Neural progenitor cell (in vitro differentiated cells): ENCODE measurements at regions not wholly inside any gene's neighbourhood (a gene's known extent, or its start where the extent isn't known, plus 50 kb on each side); places are given as distances from the start of the nearest gene placed in this dataset.
A peak's percentile ranks its signal among the peaks of the same experiment; 100 is the strongest.

Source experiments
- DNase-seq: peaks from one replicate; pipeline ENCODE4 v3.0.0-alpha.2; 2016; ENCODE audit warnings: low spot score
- H2AFZ ChIP-seq: fragments of 200-600 bp; sonication (generic); replicated peaks from 2 replicates; pipeline ENCODE4 v1.6.1; 2016; ENCODE audit warnings: antibody characterized with exemption
- H3F3A ChIP-seq: fragments of 200-600 bp; sonication (generic); 2 replicates; pipeline ENCODE4 v1.6.1; 2016; ENCODE audit warnings: antibody characterized with exemption, low read depth
- H3K27ac ChIP-seq: fragments of 200-600 bp; sonication (generic); 2 replicates; pipeline ENCODE4 v1.5.1; 2016; ENCODE audit warnings: mild to moderate bottlenecking
- H3K27me3 ChIP-seq: fragments of 200-600 bp; sonication (generic); 2 replicates; pipeline ENCODE4 v1.6.1; 2016; ENCODE audit warnings: mild to moderate bottlenecking, moderate library complexity
- H3K36me3 ChIP-seq: fragments of 200-600 bp; sonication (generic); 2 replicates; pipeline ENCODE4 v1.5.1; 2016
- H3K4me1 ChIP-seq: fragments of 200-600 bp; sonication (generic); 2 replicates; pipeline ENCODE4 v1.6.1; 2016; ENCODE audit warnings: mixed run types
- H3K4me2 ChIP-seq: fragments of 200-600 bp; sonication (generic); 2 replicates; pipeline ENCODE4 v1.6.1; 2016
- H3K4me3 ChIP-seq: fragments of 200-600 bp; sonication (generic); 2 replicates; pipeline ENCODE4 v1.5.1; 2016
- H3K79me2 ChIP-seq: fragments of 200-600 bp; sonication (generic); 2 replicates; pipeline ENCODE4 v1.6.1; 2016; ENCODE audit warnings: low read depth
- H3K9ac ChIP-seq: fragments of 200-600 bp; sonication (generic); 2 replicates; pipeline ENCODE4 v1.6.1; 2016
- H3K9me3 ChIP-seq: fragments of 200-600 bp; sonication (generic); 2 replicates; pipeline ENCODE4 v1.5.1; 2016; ENCODE audit warnings: low read depth
- H4K20me1 ChIP-seq: fragments of 200-600 bp; sonication (generic); 2 replicates; pipeline ENCODE4 v1.6.1; 2016; ENCODE audit warnings: low read depth
- H3K27ac Mint-ChIP-seq: 3 replicates; pipeline ENCODE4 v1.8.0; 2021; ENCODE audit warnings: mixed read lengths
- H3K27me3 Mint-ChIP-seq: 2 replicates; pipeline ENCODE4 v1.8.0; 2022; ENCODE audit warnings: low read depth, mild to moderate bottlenecking, inconsistent platforms, moderate library complexity, mixed read lengths; ENCODE audit not compliant: insufficient read depth
- H3K36me3 Mint-ChIP-seq: 3 replicates; pipeline ENCODE4 v1.8.0; 2021; ENCODE audit warnings: mixed read lengths
- H3K4me1 Mint-ChIP-seq: 3 replicates; pipeline ENCODE4 v1.8.0; 2021; ENCODE audit warnings: mixed read lengths
- H3K4me3 Mint-ChIP-seq: 3 replicates; pipeline ENCODE4 v1.8.0; 2021; ENCODE audit warnings: mild to moderate bottlenecking, moderate library complexity, mixed read lengths
- H3K9me3 Mint-ChIP-seq: 3 replicates; pipeline ENCODE4 v1.8.0; 2020; ENCODE audit warnings: mixed read lengths
- EZH2 ChIP-seq: fragments of 200-600 bp; sonication (generic); IDR thresholded peaks from 2 replicates; pipeline ENCODE4 v1.6.1; 2017; ENCODE audit warnings: antibody characterized with exemption, mild to moderate bottlenecking, moderate library complexity
- EZH2phosphoT487 ChIP-seq: fragments of 200-600 bp; sonication (generic); IDR thresholded peaks from 2 replicates; pipeline ENCODE4 v1.6.1; 2017; ENCODE audit warnings: antibody characterized with exemption
- TF ChIP-seq, protein P1 (sequence below): fragments of 200-600 bp; sonication (generic); IDR thresholded peaks from 2 replicates; pipeline ENCODE4 v1.5.1; 2017; ENCODE audit warnings: antibody characterized with exemption, mild to moderate bottlenecking

DNA sequence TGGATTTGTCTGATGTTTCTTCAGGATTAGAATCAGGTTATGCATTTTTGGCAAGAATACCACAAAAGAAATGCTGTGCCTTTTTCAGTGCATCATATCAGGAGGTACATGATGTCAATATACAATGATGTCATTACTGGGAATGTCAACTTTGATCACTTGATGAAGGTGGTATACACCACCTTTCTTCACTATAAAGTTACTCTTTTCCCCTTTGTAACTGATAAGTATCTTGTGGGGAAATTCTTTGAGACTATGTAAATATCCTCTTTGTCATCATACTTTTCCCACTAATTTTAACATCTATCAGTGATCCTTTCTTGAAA is 65.9 kb upstream of the TCF7L2 start:
- no peak for TF ChIP-seq EZH2
- TF ChIP-seq, protein P1, sequence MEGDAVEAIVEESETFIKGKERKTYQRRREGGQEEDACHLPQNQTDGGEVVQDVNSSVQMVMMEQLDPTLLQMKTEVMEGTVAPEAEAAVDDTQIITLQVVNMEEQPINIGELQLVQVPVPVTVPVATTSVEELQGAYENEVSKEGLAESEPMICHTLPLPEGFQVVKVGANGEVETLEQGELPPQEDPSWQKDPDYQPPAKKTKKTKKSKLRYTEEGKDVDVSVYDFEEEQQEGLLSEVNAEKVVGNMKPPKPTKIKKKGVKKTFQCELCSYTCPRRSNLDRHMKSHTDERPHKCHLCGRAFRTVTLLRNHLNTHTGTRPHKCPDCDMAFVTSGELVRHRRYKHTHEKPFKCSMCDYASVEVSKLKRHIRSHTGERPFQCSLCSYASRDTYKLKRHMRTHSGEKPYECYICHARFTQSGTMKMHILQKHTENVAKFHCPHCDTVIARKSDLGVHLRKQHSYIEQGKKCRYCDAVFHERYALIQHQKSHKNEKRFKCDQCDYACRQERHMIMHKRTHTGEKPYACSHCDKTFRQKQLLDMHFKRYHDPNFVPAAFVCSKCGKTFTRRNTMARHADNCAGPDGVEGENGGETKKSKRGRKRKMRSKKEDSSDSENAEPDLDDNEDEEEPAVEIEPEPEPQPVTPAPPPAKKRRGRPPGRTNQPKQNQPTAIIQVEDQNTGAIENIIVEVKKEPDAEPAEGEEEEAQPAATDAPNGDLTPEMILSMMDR = no peak
- TF ChIP-seq EZH2phosphoT487 = no peak
- Histone ChIP-seq H3K9ac (no peak overlapping the region), H4K20me1 (no peaks in the 10 kb centered on the region), H3K4me2 (no peak overlapping the region), H3K9me3 (no peaks in the 10 kb centered on the region), H2AFZ (no peak overlapping the region), H3K4me1 (peaks cover 16% of the 10 kb centered on the region), H3K4me3 (no peak overlapping the region), H3K36me3 (no peaks in the 10 kb centered on the region), H3K27ac (no peak overlapping the region), H3K79me2 (no peaks in the 10 kb centered on the region), H3F3A (no peaks in the 10 kb centered on the region), H3K27me3 (no peaks in the 10 kb centered on the region)
- DNase-seq = no peak
- Mint-ChIP-seq H3K9me3 (no peaks in the 10 kb centered on the region), H3K27ac (no peak overlapping the region), H3K27me3 (peaks cover 3% of the 10 kb centered on the region), H3K36me3 (no peaks in the 10 kb centered on the region), H3K4me3 (no peak overlapping the region), H3K4me1 (peaks cover 12% of the 10 kb centered on the region)

DNA sequence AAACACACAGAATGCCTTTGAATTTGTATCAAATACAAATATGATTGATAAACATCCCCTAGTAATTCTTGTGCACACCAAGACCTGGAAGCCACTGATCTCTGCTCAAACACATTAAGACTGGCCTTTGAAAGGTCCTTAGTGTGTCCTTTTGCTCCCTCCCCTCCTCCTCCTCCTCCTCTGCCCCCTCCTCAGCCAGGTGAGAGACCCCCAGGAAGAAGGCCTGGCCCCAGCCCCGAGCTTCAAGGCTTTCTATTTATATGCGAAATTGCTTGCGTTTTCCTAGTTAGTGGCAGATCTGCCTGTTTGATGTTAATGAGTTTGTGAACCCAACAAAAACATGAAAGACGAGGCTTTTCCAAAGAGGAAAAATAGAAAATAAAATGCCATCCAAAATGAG is 63.6 kb upstream of the TCF7L2 start:
- no peak for DNase-seq
- no peak for TF ChIP-seq EZH2phosphoT487
- TF ChIP-seq, protein P1 = no peak
- no peaks in the 10 kb centered on the region for H3K9me3 Mint-ChIP-seq
- H3K4me1 Mint-ChIP-seq = peaks cover 12% of the 10 kb centered on the region
- Histone ChIP-seq H3K9ac (no peak overlapping the region), H3K27ac (no peak overlapping the region), H3K4me3 (no peak overlapping the region), H3K36me3 (no peaks in the 10 kb centered on the region), H3F3A (no peaks in the 10 kb centered on the region), H3K9me3 (no peaks in the 10 kb centered on the region), H4K20me1 (no peaks in the 10 kb centered on the region), H3K4me2 (peak overlapping the region; percentile 41), H3K27me3 (no peaks in the 10 kb centered on the region), H3K4me1 (peaks cover 16% of the 10 kb centered on the region), H2AFZ (peak overlapping the region; percentile 44), H3K79me2 (no peaks in the 10 kb centered on the region)
- no peak overlapping the region for H3K27ac Mint-ChIP-seq
- H3K27me3 Mint-ChIP-seq = peaks cover 4% of the 10 kb centered on the region
- H3K36me3 Mint-ChIP-seq = no peaks in the 10 kb centered on the region
- H3K4me3 Mint-ChIP-seq = no peak overlapping the region

DNA sequence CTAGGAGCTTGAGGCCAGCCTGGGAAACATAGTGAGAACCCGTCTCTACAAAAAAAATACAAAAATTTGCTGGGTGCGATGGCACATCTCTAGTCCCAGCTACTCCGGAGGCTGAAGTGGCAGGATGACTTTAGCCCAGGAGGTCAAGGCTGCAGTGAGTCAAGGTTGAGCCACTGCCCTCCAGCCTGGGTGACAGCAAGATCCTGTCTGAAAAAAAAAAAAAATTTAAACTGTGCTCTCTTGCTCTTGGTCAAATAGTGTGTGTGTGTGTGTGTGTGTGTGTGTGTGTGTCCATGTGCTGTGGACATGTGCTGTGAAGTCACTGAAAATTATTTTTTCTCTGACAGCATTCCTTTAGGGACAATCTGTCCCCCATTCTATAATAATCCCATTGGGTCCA is 62.1 kb upstream of the TCF7L2 start:
- Histone ChIP-seq H3K4me3 (no peak overlapping the region), H3K79me2 (no peaks in the 10 kb centered on the region), H3K27me3 (no peaks in the 10 kb centered on the region), H3K36me3 (no peaks in the 10 kb centered on the region), H3K4me1 (peaks cover 16% of the 10 kb centered on the region), H3K9me3 (no peaks in the 10 kb centered on the region), H4K20me1 (no peaks in the 10 kb centered on the region), H2AFZ (no peak overlapping the region), H3K27ac (no peak overlapping the region), H3K4me2 (no peak overlapping the region), H3F3A (no peaks in the 10 kb centered on the region), H3K9ac (no peak overlapping the region)
- Mint-ChIP-seq H3K27ac (no peak overlapping the region), H3K4me3 (no peak overlapping the region), H3K36me3 (no peaks in the 10 kb centered on the region), H3K9me3 (no peaks in the 10 kb centered on the region), H3K27me3 (peaks cover 4% of the 10 kb centered on the region), H3K4me1 (peaks cover 14% of the 10 kb centered on the region)
- TF ChIP-seq, protein P1 = no peak
- TF ChIP-seq EZH2 (no peak), EZH2phosphoT487 (no peak)
- no peak for DNase-seq

DNA sequence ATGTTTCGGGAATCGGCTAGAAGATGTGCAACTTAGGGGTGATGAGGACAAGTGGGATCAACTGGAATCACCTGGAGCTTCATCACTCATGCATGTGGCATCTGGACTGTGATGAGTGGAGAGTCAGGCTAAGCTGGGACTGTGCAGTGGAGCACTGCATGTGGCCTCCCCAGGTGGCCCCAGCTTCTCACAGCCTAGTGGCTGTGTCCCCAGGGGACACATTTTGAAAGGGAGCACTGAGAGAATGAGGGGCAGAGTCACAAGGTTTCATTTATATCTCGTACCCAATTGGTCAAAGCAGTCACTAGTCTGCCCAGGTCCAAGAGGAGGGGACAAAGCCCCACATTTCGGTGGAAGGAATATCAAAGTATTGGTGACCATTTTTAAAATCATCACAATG is 54.8 kb upstream of the TCF7L2 start:
- H3F3A ChIP-seq = peaks cover 26% of the 10 kb centered on the region
- peaks cover 21% of the 10 kb centered on the region for H3K4me1 ChIP-seq
- TF ChIP-seq EZH2 = no peak
- TF ChIP-seq, protein P1 = no peak
- no peak for TF ChIP-seq EZH2phosphoT487
- Mint-ChIP-seq H3K4me3 (no peak overlapping the region), H3K36me3 (no peaks in the 10 kb centered on the region), H3K27me3 (peaks cover 4% of the 10 kb centered on the region), H3K27ac (no peak overlapping the region), H3K4me1 (peaks cover 14% of the 10 kb centered on the region), H3K9me3 (no peaks in the 10 kb centered on the region)
- H3K4me2 ChIP-seq = no peak overlapping the region
- H3K27me3 ChIP-seq = no peaks in the 10 kb centered on the region
- no peak overlapping the region for H3K4me3 ChIP-seq
- no peaks in the 10 kb centered on the region for H3K36me3 ChIP-seq
- no peak for DNase-seq
- H4K20me1 ChIP-seq = no peaks in the 10 kb centered on the region
- H3K79me2 ChIP-seq = no peaks in the 10 kb centered on the region
- H3K27ac ChIP-seq = no peak overlapping the region
- H2AFZ ChIP-seq = no peak overlapping the region
- no peaks in the 10 kb centered on the region for H3K9me3 ChIP-seq
- H3K9ac ChIP-seq = no peak overlapping the region
